ENCODE measurements at regions not wholly inside any gene's neighbourhood (a gene's known extent, or its start where the extent isn't known, plus 50 kb on each side); places are given as distances from the start of the nearest gene placed in this dataset.

DNA sequence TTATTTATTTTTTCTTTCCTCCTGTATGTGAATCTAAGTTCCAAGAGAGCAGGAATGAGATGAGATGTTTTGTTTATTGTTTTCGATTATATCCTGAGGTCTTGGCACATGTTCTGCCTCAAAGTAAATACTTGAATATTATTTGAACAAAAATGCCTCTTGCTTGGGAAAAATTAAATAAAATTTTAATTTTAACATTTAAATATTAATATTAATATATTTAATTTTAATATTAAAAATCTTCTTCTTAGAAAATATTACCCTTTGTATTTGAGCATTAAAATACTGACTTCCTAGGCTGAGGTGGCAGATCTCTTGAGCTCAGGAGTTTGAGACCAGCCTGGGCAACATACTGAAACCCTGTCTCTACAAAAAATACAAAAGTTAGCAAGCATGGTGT, 123.4 kb upstream of the SEMA3D start:
- no peaks in the 10 kb centered on the region for H3K79me2 ChIP-seq (replicated peaks; ENCODE audit: insufficient read depth, low read length)
- no peaks in the 10 kb centered on the region for H3F3A ChIP-seq (ENCODE audit: insufficient read depth, low read length, poor library complexity, severe bottlenecking)
- no peak overlapping the region for H3K4me2 ChIP-seq (ENCODE audit: low read length)
- H3K27me3 ChIP-seq (ENCODE audit: insufficient read depth, low read depth, low read length) = no peaks in the 10 kb centered on the region
- H3K9me2 ChIP-seq (ENCODE audit: insufficient read depth, low read length) = no peaks in the 10 kb centered on the region
- TF ChIP-seq, protein P1, sequence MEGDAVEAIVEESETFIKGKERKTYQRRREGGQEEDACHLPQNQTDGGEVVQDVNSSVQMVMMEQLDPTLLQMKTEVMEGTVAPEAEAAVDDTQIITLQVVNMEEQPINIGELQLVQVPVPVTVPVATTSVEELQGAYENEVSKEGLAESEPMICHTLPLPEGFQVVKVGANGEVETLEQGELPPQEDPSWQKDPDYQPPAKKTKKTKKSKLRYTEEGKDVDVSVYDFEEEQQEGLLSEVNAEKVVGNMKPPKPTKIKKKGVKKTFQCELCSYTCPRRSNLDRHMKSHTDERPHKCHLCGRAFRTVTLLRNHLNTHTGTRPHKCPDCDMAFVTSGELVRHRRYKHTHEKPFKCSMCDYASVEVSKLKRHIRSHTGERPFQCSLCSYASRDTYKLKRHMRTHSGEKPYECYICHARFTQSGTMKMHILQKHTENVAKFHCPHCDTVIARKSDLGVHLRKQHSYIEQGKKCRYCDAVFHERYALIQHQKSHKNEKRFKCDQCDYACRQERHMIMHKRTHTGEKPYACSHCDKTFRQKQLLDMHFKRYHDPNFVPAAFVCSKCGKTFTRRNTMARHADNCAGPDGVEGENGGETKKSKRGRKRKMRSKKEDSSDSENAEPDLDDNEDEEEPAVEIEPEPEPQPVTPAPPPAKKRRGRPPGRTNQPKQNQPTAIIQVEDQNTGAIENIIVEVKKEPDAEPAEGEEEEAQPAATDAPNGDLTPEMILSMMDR (IDR thresholded peaks at IDR 0.05; ENCODE audit: poor library complexity, severe bottlenecking) = no peak
- TF ChIP-seq RAD21 (conservative IDR thresholded peaks at IDR 0.05) = no peak
- no peak for TF ChIP-seq MXI1 (conservative IDR thresholded peaks at IDR 0.05; ENCODE audit: poor library complexity, severe bottlenecking)
- no peak for TF ChIP-seq EZH2 (IDR thresholded peaks at IDR 0.05; ENCODE audit: borderline replicate concordance, insufficient read depth, low read length, poor library complexity, severe bottlenecking)
- TF ChIP-seq POLR2AphosphoS5 (IDR thresholded peaks at IDR 0.05) = no peak
- H3K9me3 ChIP-seq (ENCODE audit: low read length) = no peaks in the 10 kb centered on the region
- H2AFZ ChIP-seq (ENCODE audit: low read depth, low read length) = no peak overlapping the region
- H3K27ac ChIP-seq (ENCODE audit: low read length) = no peak overlapping the region
- no peak overlapping the region for H3K9ac ChIP-seq (ENCODE audit: low read length)
- no peak overlapping the region for H3K4me3 ChIP-seq (ENCODE audit: low read length)
- H4K20me1 ChIP-seq (ENCODE audit: insufficient read depth) = no peaks in the 10 kb centered on the region
- H3K36me3 ChIP-seq (ENCODE audit: insufficient read depth, low read length) = no peaks in the 10 kb centered on the region

DNA sequence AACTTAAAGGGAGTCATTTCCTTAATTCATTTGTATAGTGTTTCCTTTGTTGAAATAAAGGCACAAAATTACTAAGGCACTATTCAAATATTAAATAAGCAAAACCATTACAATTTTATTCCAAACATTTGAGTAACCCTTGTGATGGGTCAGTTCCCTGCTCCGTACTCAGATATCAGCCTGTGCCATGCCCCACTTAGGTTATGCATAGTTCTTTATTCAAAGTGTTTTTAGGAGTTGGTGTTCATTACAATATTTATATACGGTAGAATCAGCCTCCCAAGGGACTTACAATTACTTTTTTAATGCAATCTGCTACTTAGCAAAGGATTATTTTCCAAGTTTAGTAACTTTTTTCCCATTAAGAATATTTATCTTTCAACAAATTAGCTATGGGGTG, 119.3 kb upstream of the SEMA3D start:
- Histone ChIP-seq H4K20me1 (ENCODE audit: insufficient read depth) (no peaks in the 10 kb centered on the region), H3K27me3 (ENCODE audit: insufficient read depth, low read depth, low read length) (no peaks in the 10 kb centered on the region), H3F3A (ENCODE audit: insufficient read depth, low read length, poor library complexity, severe bottlenecking) (no peaks in the 10 kb centered on the region), H2AFZ (ENCODE audit: low read depth, low read length) (no peak overlapping the region), H3K79me2 (replicated peaks; ENCODE audit: insufficient read depth, low read length) (no peaks in the 10 kb centered on the region), H3K9ac (ENCODE audit: low read length) (no peak overlapping the region), H3K36me3 (ENCODE audit: insufficient read depth, low read length) (no peaks in the 10 kb centered on the region), H3K9me3 (ENCODE audit: low read length) (no peaks in the 10 kb centered on the region), H3K4me3 (ENCODE audit: low read length) (no peak overlapping the region), H3K27ac (ENCODE audit: low read length) (no peak overlapping the region), H3K4me2 (ENCODE audit: low read length) (no peak overlapping the region), H3K9me2 (ENCODE audit: insufficient read depth, low read length) (no peaks in the 10 kb centered on the region)
- TF ChIP-seq RAD21 (conservative IDR thresholded peaks at IDR 0.05) (no peak), TAF1 (IDR thresholded peaks at IDR 0.05; ENCODE audit: low read depth) (no peak), SMC3 (conservative IDR thresholded peaks at IDR 0.05; ENCODE audit: poor library complexity) (no peak)

DNA sequence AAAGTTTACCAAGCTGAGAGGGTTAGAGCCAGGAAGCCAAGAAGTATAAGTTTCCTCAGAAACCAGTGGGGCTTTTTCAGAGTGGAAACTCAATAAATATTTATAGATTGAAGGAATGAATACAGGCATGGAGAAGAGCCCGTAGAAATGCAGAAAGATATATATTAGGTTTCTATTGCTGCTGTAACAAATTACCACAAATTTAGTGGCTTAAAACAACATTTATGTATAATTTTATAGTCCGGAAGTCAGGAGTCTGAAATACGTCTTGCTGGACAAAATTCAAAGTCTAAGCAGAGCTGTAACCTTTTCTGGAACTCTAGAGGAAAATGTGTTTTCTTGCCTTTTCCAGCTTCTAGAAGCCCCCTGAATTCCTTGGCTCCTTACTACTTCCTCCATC, 107.3 kb upstream of the SEMA3D start:
- Histone ChIP-seq H3K9ac (ENCODE audit: low read length) (no peak overlapping the region), H3K79me2 (replicated peaks; ENCODE audit: insufficient read depth, low read length) (no peaks in the 10 kb centered on the region), H3K27me3 (ENCODE audit: insufficient read depth, low read depth, low read length) (no peaks in the 10 kb centered on the region), H3K4me2 (ENCODE audit: low read length) (no peak overlapping the region), H3K9me2 (ENCODE audit: insufficient read depth, low read length) (no peaks in the 10 kb centered on the region), H3K27ac (ENCODE audit: low read length) (no peak overlapping the region), H3F3A (ENCODE audit: insufficient read depth, low read length, poor library complexity, severe bottlenecking) (no peaks in the 10 kb centered on the region), H4K20me1 (ENCODE audit: insufficient read depth) (no peaks in the 10 kb centered on the region), H3K36me3 (ENCODE audit: insufficient read depth, low read length) (no peaks in the 10 kb centered on the region), H3K4me3 (ENCODE audit: low read length) (no peak overlapping the region), H3K9me3 (ENCODE audit: low read length) (no peaks in the 10 kb centered on the region), H2AFZ (ENCODE audit: low read depth, low read length) (no peak overlapping the region)
- TF ChIP-seq EP300 (conservative IDR thresholded peaks at IDR 0.05; ENCODE audit: poor library complexity, severe bottlenecking) = no peak
- TF ChIP-seq RAD21 (conservative IDR thresholded peaks at IDR 0.05) = no peak
- TF ChIP-seq, protein P1 (IDR thresholded peaks at IDR 0.05; ENCODE audit: poor library complexity, severe bottlenecking) = no peak
- TF ChIP-seq POLR2AphosphoS5 (IDR thresholded peaks at IDR 0.05) = no peak
- TF ChIP-seq TAF1 (IDR thresholded peaks at IDR 0.05; ENCODE audit: low read depth) = no peak
- no peak for TF ChIP-seq EZH2 (IDR thresholded peaks at IDR 0.05; ENCODE audit: borderline replicate concordance, insufficient read depth, low read length, poor library complexity, severe bottlenecking)
- no peak for TF ChIP-seq MXI1 (conservative IDR thresholded peaks at IDR 0.05; ENCODE audit: poor library complexity, severe bottlenecking)
- no peak for TF ChIP-seq SMC3 (conservative IDR thresholded peaks at IDR 0.05; ENCODE audit: poor library complexity)
